Brain microvascular endothelial cell (primary cell): ENCODE measurements at regions not wholly inside any gene's neighbourhood (a gene's known extent, or its start where the extent isn't known, plus 50 kb on each side); places are given as distances from the start of the nearest gene placed in this dataset.
"Not testable (repeated sequence)": the region's sequence is repeated elsewhere in the genome, so short reads cannot be mapped to it uniquely, and the experiment has no call there.

Experiments used
- DNase-seq: peaks from one replicate; pipeline ENCODE4 v3.0.0-alpha.2; 2020
- H3K27ac ChIP-seq: fragments of 250-450 bp; sonication (Bioruptor Pico); 2 replicates; pipeline ENCODE4 v1.5.1; 2020; ENCODE audit warnings: mild to moderate bottlenecking, moderate library complexity
- H3K27me3 ChIP-seq: fragments of 250-450 bp; sonication (Bioruptor Pico); replicated peaks from 2 replicates; pipeline ENCODE4 v1.5.1; 2020; ENCODE audit warnings: mild to moderate bottlenecking
- H3K36me3 ChIP-seq: fragments of 250-450 bp; sonication (Bioruptor Pico); replicated peaks from 2 replicates; pipeline ENCODE4 v1.5.1; 2020; ENCODE audit warnings: mild to moderate bottlenecking
- H3K4me3 ChIP-seq: 2 replicates; pipeline ENCODE4 v1.5.1; 2011; ENCODE audit warnings: low read depth, mild to moderate bottlenecking, control low read depth, low read length, moderate library complexity
- CTCF ChIP-seq: IDR thresholded peaks from 2 replicates; pipeline ENCODE4 v1.5.1; 2011; ENCODE audit warnings: low read depth, mild to moderate bottlenecking, moderate library complexity, low read length, control low read depth, inconsistent platforms; ENCODE audit errors: missing control alignments
- in situ Hi-C: cut with HindIII; loops from 2 replicates; pipeline ENCODE4 v1.10.0; 2017; ENCODE audit warnings: low sequenced_read_pairs, low pct_ligation_motif_present

- TF ChIP-seq CTCF, result no peak
- Histone ChIP-seq H3K36me3 (no peaks in the 10 kb centered on the region), H3K4me3 (no peak overlapping the region), H3K27ac (no peak overlapping the region), H3K27me3 (no peaks in the 10 kb centered on the region)
- no peak for DNase-seq
- in situ Hi-C loops, result no loop called here
These were observed 89.0 kb upstream of the DTNBP1 start for GRCh38 chr6:15751721-15752350.

- Histone ChIP-seq H3K36me3 (no peaks in the 10 kb centered on the region), H3K27ac (no peak overlapping the region), H3K27me3 (no peaks in the 10 kb centered on the region), H3K4me3 (no peak overlapping the region)
- in situ Hi-C loops, result no loop called here
- TF ChIP-seq CTCF, result no peak
- DNase-seq, result no peak
These were observed 85.5 kb upstream of the DTNBP1 start for GRCh38 chr6:15748341-15748740.

GRCh38 chr6:15747354-15747883 lies 84.6 kb upstream of the DTNBP1 start:
- DNase-seq, result no peak
- TF ChIP-seq CTCF, result no peak
- H3K27me3 ChIP-seq, result no peaks in the 10 kb centered on the region
- H3K4me3 ChIP-seq, result no peak overlapping the region
- H3K36me3 ChIP-seq, result no peaks in the 10 kb centered on the region
- in situ Hi-C loops, result no loop called here
- H3K27ac ChIP-seq, result no peak overlapping the region

GRCh38 chr6:15745781-15746180 lies 83.0 kb upstream of the DTNBP1 start:
- H3K27me3 ChIP-seq, result no peaks in the 10 kb centered on the region
- H3K36me3 ChIP-seq, result no peaks in the 10 kb centered on the region
- in situ Hi-C loops, result no loop called here
- H3K27ac ChIP-seq, result no peak overlapping the region
- no peak for TF ChIP-seq CTCF
- no peak overlapping the region for H3K4me3 ChIP-seq
- no peak for DNase-seq

GRCh38 chr6:15744818-15745402 lies 82.1 kb upstream of the DTNBP1 start:
- no peaks in the 10 kb centered on the region for H3K27me3 ChIP-seq
- DNase-seq, result no peak
- no peaks in the 10 kb centered on the region for H3K36me3 ChIP-seq
- in situ Hi-C loops, result no loop called here
- TF ChIP-seq CTCF, result no peak
- H3K4me3 ChIP-seq, result no peak overlapping the region
- H3K27ac ChIP-seq, result no peak overlapping the region

GRCh38 chr6:15742013-15742412 lies 79.2 kb upstream of the DTNBP1 start:
- H3K27ac ChIP-seq, H3K27me3 ChIP-seq, in situ Hi-C loops, H3K4me3 ChIP-seq, DNase-seq, H3K36me3 ChIP-seq: not testable (repeated sequence)
